ENCODE measurements at regions not wholly inside any gene's neighbourhood (a gene's known extent, or its start where the extent isn't known, plus 50 kb on each side); places are given as distances from the start of the nearest gene placed in this dataset.
A peak's percentile ranks its signal among the peaks of the same experiment; 100 is the strongest.

DNA sequence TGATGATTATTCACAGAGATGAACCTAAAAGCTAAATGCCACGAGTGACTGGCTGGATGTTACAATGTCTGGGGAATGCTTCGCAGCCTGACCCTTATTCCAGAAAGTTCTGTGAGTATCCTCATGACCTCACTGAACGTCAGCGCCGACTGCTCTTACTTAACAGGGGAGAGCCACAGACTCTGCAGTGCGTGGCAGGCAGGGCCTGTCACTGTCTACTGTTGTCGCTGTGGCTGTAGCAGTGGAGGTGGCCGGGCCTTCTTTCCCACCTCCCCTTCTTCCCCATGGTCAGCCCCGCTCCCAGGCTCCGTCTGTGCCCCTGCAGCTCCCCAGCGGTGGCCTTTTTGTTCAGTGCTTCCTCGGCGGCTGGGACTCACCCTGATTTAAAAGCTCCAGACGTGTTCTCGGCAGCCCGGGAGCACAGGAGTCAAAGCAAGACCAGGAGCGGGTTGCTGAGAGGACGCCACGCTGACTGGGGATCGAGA, 52.2 kb upstream of the TARBP1 start:
- CTCF ChIA-PET, result interaction anchor here (0.6 to 3.7 kb wide), 6 partner anchors 13 to 573 kb away, joined by 3 to 18 read pairs (median 4); no protein-coding TSS in a partner anchor
- BruUV-seq (replicated peaks), result no TSS peak

DNA sequence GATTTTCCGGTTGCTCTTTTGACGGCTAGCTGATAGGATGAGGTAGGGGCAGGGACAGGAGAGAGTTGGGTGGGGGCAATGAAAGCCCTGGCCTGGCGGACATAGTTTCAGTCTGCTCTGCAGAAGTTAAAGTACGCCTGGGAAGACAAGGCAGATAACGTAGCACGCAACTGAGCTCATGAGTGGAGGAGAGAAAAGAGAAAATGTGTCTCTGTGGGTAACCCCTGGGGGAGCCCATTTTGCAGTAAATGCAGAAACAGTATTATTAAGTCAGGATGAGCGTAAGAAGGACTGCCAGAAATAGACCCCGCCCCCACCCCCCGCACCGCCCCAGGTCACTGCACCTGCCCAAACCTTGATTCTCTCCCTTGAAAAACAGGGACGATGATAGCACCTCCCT, 51.7 kb upstream of the TARBP1 start:
- Mint-ChIP-seq H3K9me3 (ENCODE audit: unreplicated experiment) (no peaks in the 10 kb centered on the region), H3K4me3 (ENCODE audit: unreplicated experiment) (no peak overlapping the region), H3K4me1 (ENCODE audit: insufficient read depth, unreplicated experiment) (peaks cover 43% of the 10 kb centered on the region), H3K27ac (ENCODE audit: low read depth, unreplicated experiment) (peak overlapping the region; percentile 14), H3K27me3 (ENCODE audit: insufficient read depth, unreplicated experiment) (no peaks in the 10 kb centered on the region), H3K36me3 (ENCODE audit: insufficient read depth, unreplicated experiment) (no peaks in the 10 kb centered on the region)
- CTCF ChIA-PET, result interaction anchor here (0.6 to 3.4 kb wide), 9 partner anchors 10 to 574 kb away, joined by 3 to 12 read pairs (median 4); no protein-coding TSS in a partner anchor
- POLR2A ChIA-PET, result interaction anchor here (0.6 to 19.7 kb wide), 12 partner anchors 9 to 532 kb away, joined by 3 to 467 read pairs (median 7); partner anchors contain the start of gene IRF2BP2
- intact Hi-C loops (cut with micrococcal nuclease), result loop anchor here (5.0 kb wide), 1 partner anchor 127 kb away; no protein-coding TSS in a partner anchor
- TF ChIP-seq, protein P1, sequence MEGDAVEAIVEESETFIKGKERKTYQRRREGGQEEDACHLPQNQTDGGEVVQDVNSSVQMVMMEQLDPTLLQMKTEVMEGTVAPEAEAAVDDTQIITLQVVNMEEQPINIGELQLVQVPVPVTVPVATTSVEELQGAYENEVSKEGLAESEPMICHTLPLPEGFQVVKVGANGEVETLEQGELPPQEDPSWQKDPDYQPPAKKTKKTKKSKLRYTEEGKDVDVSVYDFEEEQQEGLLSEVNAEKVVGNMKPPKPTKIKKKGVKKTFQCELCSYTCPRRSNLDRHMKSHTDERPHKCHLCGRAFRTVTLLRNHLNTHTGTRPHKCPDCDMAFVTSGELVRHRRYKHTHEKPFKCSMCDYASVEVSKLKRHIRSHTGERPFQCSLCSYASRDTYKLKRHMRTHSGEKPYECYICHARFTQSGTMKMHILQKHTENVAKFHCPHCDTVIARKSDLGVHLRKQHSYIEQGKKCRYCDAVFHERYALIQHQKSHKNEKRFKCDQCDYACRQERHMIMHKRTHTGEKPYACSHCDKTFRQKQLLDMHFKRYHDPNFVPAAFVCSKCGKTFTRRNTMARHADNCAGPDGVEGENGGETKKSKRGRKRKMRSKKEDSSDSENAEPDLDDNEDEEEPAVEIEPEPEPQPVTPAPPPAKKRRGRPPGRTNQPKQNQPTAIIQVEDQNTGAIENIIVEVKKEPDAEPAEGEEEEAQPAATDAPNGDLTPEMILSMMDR (IDR thresholded peaks at IDR 0.05; ENCODE audit: unreplicated experiment), result no peak
- BruUV-seq (replicated peaks), result no TSS peak
- DNase-seq (ENCODE audit: unreplicated experiment), result no peak

More for the DNA sequence above, 52.2 kb upstream of the TARBP1 start:
- Mint-ChIP-seq H3K9me3 (ENCODE audit: unreplicated experiment) (no peaks in the 10 kb centered on the region), H3K36me3 (ENCODE audit: insufficient read depth, unreplicated experiment) (no peaks in the 10 kb centered on the region), H3K4me3 (ENCODE audit: unreplicated experiment) (peak overlapping the region; percentile 7), H3K27ac (ENCODE audit: low read depth, unreplicated experiment) (peak overlapping the region; percentile 93), H3K4me1 (ENCODE audit: insufficient read depth, unreplicated experiment) (peaks cover 43% of the 10 kb centered on the region), H3K27me3 (ENCODE audit: insufficient read depth, unreplicated experiment) (no peaks in the 10 kb centered on the region)
- TF ChIP-seq, protein P1 (IDR thresholded peaks at IDR 0.05; ENCODE audit: unreplicated experiment), result no peak
- DNase-seq (ENCODE audit: unreplicated experiment), result no peak
- intact Hi-C loops (cut with micrococcal nuclease), result loop anchor here (5.0 kb wide), 1 partner anchor 126 kb away; no protein-coding TSS in a partner anchor
- POLR2A ChIA-PET, result interaction anchor here (0.7 to 19.7 kb wide), 14 partner anchors 8 to 531 kb away, joined by 3 to 467 read pairs (median 8); partner anchors contain the start of gene IRF2BP2

DNA sequence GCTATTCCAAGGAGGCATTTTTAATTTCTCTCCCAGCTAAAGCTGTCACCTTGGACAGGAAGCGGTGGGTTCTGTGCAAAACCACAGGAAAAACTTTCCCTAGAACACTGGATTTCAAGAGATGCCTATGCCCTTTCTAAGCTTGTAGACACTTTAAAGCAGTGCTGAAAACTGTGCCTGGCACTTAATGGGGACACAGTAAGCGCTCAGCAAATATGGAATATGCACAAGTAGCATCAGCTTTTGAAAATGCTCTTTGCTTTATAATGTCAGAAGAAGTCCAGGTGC, 50.9 kb upstream of the TARBP1 start:
- no peak overlapping the region for H3K4me3 Mint-ChIP-seq (ENCODE audit: unreplicated experiment)
- no peak for DNase-seq (ENCODE audit: unreplicated experiment)
- no peaks in the 10 kb centered on the region for H3K36me3 Mint-ChIP-seq (ENCODE audit: insufficient read depth, unreplicated experiment)
- intact Hi-C loops (cut with micrococcal nuclease), result loop anchor here (5.0 kb wide), 1 partner anchor 127 kb away; no protein-coding TSS in a partner anchor
- ChIA-PET POLR2A (interaction anchor here (0.7 to 19.7 kb wide), 8 partner anchors 14 to 597 kb away, joined by 3 to 467 read pairs (median 18); partner anchors contain the start of gene IRF2BP2), CTCF (interaction anchor here (0.6 to 1.7 kb wide), 10 partner anchors 9 to 1649 kb away, joined by 3 to 7 read pairs (median 4); no protein-coding TSS in a partner anchor)
- no peaks in the 10 kb centered on the region for H3K9me3 Mint-ChIP-seq (ENCODE audit: unreplicated experiment)
- no TSS peak for BruUV-seq (replicated peaks)
- H3K4me1 Mint-ChIP-seq (ENCODE audit: insufficient read depth, unreplicated experiment), result peaks cover 44% of the 10 kb centered on the region
- H3K27me3 Mint-ChIP-seq (ENCODE audit: insufficient read depth, unreplicated experiment), result no peaks in the 10 kb centered on the region
- TF ChIP-seq, protein P1 (IDR thresholded peaks at IDR 0.05; ENCODE audit: unreplicated experiment), result no peak
- H3K27ac Mint-ChIP-seq (ENCODE audit: low read depth, unreplicated experiment), result no peak overlapping the region

DNA sequence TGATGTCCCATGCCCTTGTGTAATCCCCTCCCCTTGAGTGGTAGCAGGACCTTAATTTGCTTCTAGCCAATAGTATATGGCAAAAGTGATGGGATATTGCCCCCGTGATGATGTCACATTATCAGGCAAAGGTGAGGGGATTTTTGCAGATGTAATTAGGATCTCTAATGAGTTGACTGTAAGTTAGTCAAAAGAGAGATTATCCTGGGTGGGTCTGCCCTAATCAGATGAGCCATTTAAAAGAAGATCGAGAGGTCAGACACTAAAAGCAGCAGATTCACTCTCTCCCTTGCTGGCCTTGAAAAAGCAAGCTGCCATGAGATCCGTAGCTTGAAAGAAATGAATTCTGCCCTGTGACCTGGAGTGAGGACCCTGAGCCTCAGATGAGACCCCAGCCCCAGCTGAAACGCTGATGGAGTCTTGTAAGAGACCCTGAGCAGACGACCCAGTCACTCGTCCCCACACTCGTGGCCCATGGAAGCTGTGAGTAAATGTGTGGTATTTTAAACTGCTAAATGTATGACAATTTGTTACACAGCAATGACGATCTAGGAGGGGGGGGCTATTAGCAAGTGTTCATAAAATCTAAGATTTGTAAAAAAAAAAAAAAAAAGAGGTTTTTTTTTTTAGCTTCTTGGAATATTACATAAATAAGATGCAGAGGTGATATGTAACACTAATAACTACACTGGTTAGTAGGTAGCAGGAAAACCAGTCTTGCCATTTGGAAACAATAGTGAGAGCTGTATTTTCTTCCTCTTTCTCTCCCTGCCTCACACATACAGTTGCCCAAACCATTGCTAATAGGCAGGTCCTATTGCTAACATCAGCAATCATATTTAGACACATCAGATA, 50.3 kb upstream of the TARBP1 start:
- H3K4me1 Mint-ChIP-seq (ENCODE audit: insufficient read depth, unreplicated experiment), result peaks cover 39% of the 10 kb centered on the region
- no TSS peak for BruUV-seq (replicated peaks)
- no peaks in the 10 kb centered on the region for H3K9me3 Mint-ChIP-seq (ENCODE audit: unreplicated experiment)
- intact Hi-C loops (cut with micrococcal nuclease), result no loop called here
- TF ChIP-seq, protein P1 (IDR thresholded peaks at IDR 0.05; ENCODE audit: unreplicated experiment), result no peak
- CTCF ChIA-PET, result interaction anchor here (0.6 to 1.7 kb wide), 11 partner anchors 9 to 1648 kb away, joined by 3 to 7 read pairs (median 4); no protein-coding TSS in a partner anchor
- POLR2A ChIA-PET, result interaction anchor here (0.7 to 19.7 kb wide), 7 partner anchors 14 to 598 kb away, joined by 3 to 467 read pairs (median 10); partner anchors contain the start of gene IRF2BP2
- H3K36me3 Mint-ChIP-seq (ENCODE audit: insufficient read depth, unreplicated experiment), result no peaks in the 10 kb centered on the region
- H3K27ac Mint-ChIP-seq (ENCODE audit: low read depth, unreplicated experiment), result no peak overlapping the region
- no peak overlapping the region for H3K4me3 Mint-ChIP-seq (ENCODE audit: unreplicated experiment)
- DNase-seq (ENCODE audit: unreplicated experiment), result no peak
- H3K27me3 Mint-ChIP-seq (ENCODE audit: insufficient read depth, unreplicated experiment), result no peaks in the 10 kb centered on the region
